Glutamatergic neuron (in vitro differentiated cells): ENCODE measurements at regions not wholly inside any gene's neighbourhood (a gene's known extent, or its start where the extent isn't known, plus 50 kb on each side); places are given as distances from the start of the nearest gene placed in this dataset.

Source experiments
- DNase-seq: peaks from one replicate; pipeline ENCODE4 v3.0.0; 2022
- H3K27ac Mint-ChIP-seq: one replicate; pipeline ENCODE4 v1.8.0; 2020; ENCODE audit warnings: mild to moderate bottlenecking, mixed read lengths, inconsistent platforms; ENCODE audit not compliant: unreplicated experiment
- H3K27me3 Mint-ChIP-seq: one replicate; pipeline ENCODE4 v1.8.0; 2020; ENCODE audit warnings: mild to moderate bottlenecking, moderate library complexity, mixed read lengths, inconsistent platforms; ENCODE audit not compliant: unreplicated experiment
- H3K36me3 Mint-ChIP-seq: one replicate; pipeline ENCODE4 v1.8.0; 2020; ENCODE audit warnings: mild to moderate bottlenecking, mixed read lengths, inconsistent platforms; ENCODE audit not compliant: unreplicated experiment
- H3K4me1 Mint-ChIP-seq: one replicate; pipeline ENCODE4 v1.8.0; 2020; ENCODE audit warnings: mild to moderate bottlenecking, low read depth, mixed read lengths, inconsistent platforms; ENCODE audit not compliant: unreplicated experiment
- H3K4me3 Mint-ChIP-seq: one replicate; pipeline ENCODE4 v1.8.0; 2020; ENCODE audit warnings: mild to moderate bottlenecking, mixed read lengths, inconsistent platforms; ENCODE audit not compliant: unreplicated experiment
- H3K9me3 Mint-ChIP-seq: one replicate; pipeline ENCODE4 v1.8.0; 2020; ENCODE audit warnings: mild to moderate bottlenecking, moderate library complexity, mixed read lengths, inconsistent platforms; ENCODE audit not compliant: unreplicated experiment
- TF ChIP-seq, protein P1 (sequence below): fragments of 200-600 bp; sonication (generic); IDR thresholded peaks from one replicate; pipeline ENCODE4 v1.5.0; 2021; ENCODE audit not compliant: partially characterized antibody, unreplicated experiment

DNA sequence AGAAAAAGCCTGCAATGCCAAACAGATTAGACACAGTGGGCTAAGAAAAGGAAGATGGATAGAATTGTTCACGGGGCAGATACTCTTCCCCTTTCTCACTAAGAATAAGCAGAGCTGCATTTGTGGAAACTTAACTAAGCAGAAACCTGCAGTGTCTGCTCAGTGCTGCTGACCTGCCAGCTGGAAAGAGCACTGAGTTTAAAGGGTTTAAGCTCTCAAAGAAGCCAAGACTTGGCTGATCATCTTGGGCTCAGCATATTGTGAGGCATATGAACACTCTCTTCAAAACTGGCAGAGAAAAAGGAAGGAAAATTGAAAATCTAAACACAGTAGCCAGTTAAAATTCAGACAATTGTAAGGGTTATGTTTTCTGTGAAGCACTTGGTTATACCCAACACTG, 711.1 kb upstream of the EPHA7 start:
- Mint-ChIP-seq H3K4me3 (no peak overlapping the region), H3K27me3 (no peaks in the 10 kb centered on the region), H3K36me3 (no peaks in the 10 kb centered on the region), H3K9me3 (no peaks in the 10 kb centered on the region), H3K4me1 (peaks cover 5% of the 10 kb centered on the region), H3K27ac (no peak overlapping the region)
- DNase-seq: no peak
- TF ChIP-seq, protein P1, sequence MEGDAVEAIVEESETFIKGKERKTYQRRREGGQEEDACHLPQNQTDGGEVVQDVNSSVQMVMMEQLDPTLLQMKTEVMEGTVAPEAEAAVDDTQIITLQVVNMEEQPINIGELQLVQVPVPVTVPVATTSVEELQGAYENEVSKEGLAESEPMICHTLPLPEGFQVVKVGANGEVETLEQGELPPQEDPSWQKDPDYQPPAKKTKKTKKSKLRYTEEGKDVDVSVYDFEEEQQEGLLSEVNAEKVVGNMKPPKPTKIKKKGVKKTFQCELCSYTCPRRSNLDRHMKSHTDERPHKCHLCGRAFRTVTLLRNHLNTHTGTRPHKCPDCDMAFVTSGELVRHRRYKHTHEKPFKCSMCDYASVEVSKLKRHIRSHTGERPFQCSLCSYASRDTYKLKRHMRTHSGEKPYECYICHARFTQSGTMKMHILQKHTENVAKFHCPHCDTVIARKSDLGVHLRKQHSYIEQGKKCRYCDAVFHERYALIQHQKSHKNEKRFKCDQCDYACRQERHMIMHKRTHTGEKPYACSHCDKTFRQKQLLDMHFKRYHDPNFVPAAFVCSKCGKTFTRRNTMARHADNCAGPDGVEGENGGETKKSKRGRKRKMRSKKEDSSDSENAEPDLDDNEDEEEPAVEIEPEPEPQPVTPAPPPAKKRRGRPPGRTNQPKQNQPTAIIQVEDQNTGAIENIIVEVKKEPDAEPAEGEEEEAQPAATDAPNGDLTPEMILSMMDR: no peak

DNA sequence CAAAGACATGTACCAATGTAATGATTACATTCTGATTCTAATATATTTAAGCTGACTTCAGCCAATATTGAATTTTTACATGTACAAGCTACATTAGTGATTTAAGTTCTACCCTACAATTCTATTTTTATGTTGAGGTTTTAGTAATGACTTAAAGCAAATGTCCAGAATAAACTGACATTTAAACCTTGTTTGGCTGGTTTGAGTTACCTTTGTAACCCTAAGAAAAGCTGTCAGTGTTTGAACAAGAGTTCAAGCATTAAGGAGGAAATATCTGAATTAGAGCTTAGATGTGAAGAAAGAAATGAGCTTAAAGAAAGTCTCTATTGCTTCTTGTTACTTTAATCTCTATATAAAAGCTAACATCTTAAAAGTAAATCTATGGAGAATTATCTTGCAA, 710.6 kb upstream of the EPHA7 start:
- no peak overlapping the region for H3K4me3 Mint-ChIP-seq
- no peaks in the 10 kb centered on the region for H3K9me3 Mint-ChIP-seq
- H3K36me3 Mint-ChIP-seq: no peaks in the 10 kb centered on the region
- H3K27me3 Mint-ChIP-seq: no peaks in the 10 kb centered on the region
- peaks cover 5% of the 10 kb centered on the region for H3K4me1 Mint-ChIP-seq
- no peak overlapping the region for H3K27ac Mint-ChIP-seq
- DNase-seq: no peak
- TF ChIP-seq, protein P1: no peak

DNA sequence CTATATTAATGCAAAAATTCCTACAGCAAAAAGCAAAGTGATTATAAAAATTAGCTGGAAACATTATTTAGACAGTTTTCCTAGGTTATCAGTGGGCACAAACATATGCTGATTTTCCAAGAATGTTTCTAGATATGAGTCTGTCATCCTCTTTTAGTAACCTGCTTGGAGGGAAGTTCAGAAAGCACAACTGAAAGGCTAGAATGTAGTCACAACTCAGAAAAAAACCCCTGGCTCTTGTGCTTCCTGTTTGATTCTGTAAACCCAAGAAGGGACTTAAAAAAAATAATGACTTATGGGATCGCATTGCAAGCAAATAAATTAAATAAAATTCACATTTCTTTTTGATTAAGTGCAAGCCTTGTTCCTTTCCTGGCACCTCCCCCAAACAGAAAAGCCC, 708.4 kb upstream of the EPHA7 start:
- H3K4me3 Mint-ChIP-seq: no peak overlapping the region
- no peaks in the 10 kb centered on the region for H3K36me3 Mint-ChIP-seq
- no peak for DNase-seq
- no peak overlapping the region for H3K27ac Mint-ChIP-seq
- no peaks in the 10 kb centered on the region for H3K9me3 Mint-ChIP-seq
- H3K4me1 Mint-ChIP-seq: peaks cover 5% of the 10 kb centered on the region
- H3K27me3 Mint-ChIP-seq: no peaks in the 10 kb centered on the region
- TF ChIP-seq, protein P1: no peak

DNA sequence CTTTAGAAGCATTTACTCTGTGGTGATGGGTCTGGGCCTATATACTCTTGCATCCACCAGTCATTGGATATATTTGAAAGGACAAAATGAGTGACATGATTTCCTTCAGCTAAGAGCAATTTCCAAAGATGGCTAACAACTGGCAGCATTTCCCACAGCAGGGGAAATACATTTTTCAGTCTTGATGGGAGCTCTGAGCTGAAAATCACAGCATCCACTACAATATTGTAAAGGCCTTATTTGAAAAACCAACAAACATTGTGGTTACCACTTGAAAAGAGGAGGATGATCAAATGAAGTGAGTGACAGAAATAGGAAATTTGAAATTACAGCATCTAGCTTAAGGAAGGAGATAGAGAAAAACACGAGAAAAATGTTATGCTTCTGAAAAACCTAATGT, 705.0 kb upstream of the EPHA7 start:
- no peak for DNase-seq
- H3K9me3 Mint-ChIP-seq: no peaks in the 10 kb centered on the region
- no peaks in the 10 kb centered on the region for H3K4me1 Mint-ChIP-seq
- H3K36me3 Mint-ChIP-seq: no peaks in the 10 kb centered on the region
- no peak overlapping the region for H3K4me3 Mint-ChIP-seq
- TF ChIP-seq, protein P1: no peak
- no peak overlapping the region for H3K27ac Mint-ChIP-seq
- no peaks in the 10 kb centered on the region for H3K27me3 Mint-ChIP-seq

DNA sequence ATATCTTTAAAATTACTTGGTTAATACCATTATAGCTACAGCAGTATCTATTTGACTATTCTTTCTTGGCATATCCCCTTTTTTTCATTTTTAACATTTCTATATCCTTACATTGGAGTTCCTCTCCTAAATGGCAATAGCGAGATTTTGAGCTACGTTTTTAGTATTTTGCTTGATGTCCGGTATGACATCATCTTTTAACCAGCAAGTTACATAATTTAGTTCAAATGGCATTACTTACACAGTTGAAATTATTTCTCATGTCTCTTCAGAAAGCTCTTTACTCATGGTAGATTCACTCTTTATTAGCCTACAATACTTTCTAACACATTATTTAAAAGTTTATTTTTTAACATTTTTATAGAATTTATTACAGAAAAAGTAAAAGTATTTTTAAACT, 701.7 kb upstream of the EPHA7 start:
- Mint-ChIP-seq H3K4me3 (no peak overlapping the region), H3K9me3 (no peaks in the 10 kb centered on the region), H3K4me1 (no peaks in the 10 kb centered on the region)

More for the DNA sequence above, 701.7 kb upstream of the EPHA7 start:
- Mint-ChIP-seq H3K27me3 (no peaks in the 10 kb centered on the region), H3K36me3 (no peaks in the 10 kb centered on the region), H3K27ac (no peak overlapping the region)
- TF ChIP-seq, protein P1: no peak
- no peak for DNase-seq
